ENCODE measurements at regions not wholly inside any gene's neighbourhood (a gene's known extent, or its start where the extent isn't known, plus 50 kb on each side); places are given as distances from the start of the nearest gene placed in this dataset.

DNA sequence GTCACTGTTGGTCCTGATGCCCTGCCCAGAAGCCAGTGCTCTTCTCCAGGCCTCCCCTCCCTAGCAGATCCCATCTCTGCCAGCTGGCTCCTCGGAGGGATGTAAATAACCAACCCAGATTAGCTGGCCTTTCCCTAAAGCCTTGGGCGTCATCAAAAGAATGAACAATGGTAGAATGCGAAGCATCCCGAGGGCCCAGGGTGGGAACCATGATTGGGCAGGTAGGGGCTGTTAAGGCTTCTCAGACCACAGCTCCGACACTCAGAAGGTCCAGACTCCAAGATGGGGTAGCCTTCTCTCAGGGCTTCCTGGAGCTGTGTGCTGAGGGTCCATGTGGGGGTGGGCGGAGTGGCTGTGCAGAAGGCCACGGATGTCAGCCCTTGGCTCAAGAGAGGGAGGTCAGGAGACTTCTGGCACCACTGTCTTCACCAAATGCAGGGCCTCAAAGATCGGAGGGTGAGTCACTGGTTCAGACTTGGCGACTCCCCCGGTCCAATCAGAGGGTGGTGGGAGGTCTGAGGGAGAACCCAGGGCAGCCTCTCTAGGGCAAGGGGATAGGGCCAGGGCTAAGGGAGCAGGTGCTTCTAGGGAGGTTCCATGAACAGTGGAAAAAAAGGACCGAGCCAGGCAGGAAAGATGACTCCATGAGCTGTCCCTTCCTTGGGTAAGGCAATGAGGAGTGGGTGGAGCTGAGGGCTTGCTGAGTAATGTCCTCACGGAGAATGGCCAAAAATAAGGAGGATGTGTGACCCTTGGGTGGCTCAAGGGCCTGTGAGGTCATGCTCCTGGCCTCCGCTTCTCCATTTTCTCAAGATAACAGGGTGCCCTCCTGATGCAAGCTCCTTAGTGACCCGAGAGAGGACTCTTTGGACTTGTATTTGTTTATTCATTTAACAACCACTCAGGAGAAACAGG, 58.4 kb upstream of the EPS8L3 start:
- no peak for TF ChIP-seq POLR2AphosphoS5 (IDR thresholded peaks at IDR 0.05; ENCODE audit: borderline replicate concordance, low read depth, low read length)
- TF ChIP-seq FOXP2 (optimal IDR thresholded peaks at IDR 0.05; ENCODE audit: control extremely low read depth, extremely low read length, insufficient read depth), result no peak

All from SK-N-MC (cell line).